K562 (cell line): ENCODE measurements at regions not wholly inside any gene's neighbourhood (a gene's known extent, or its start where the extent isn't known, plus 50 kb on each side); places are given as distances from the start of the nearest gene placed in this dataset.
A peak's percentile ranks its signal among the peaks of the same experiment; 100 is the strongest.

Experiments used
- ATAC-seq: fragments of 200-7000 bp; cut with Tn5 transposase; 3 replicates; pipeline ENCODE4 v1.9.1; 2020; ENCODE audit warnings: moderate library complexity
- BruUV-seq: library from RNA; stranded (reverse); fragments of 400-500 nt; replicated peaks from 2 replicates; lab custom pipeline; 2021; lab: Mats Ljungman, UMichigan
- CTCF ChIA-PET: fragments of 300-600 bp; formaldehyde crosslinking; extraction: SDS; loops from one replicate; lab custom pipeline; 2021; ENCODE audit warnings: low intra/inter-chr PET ratio; lab: Yijun Ruan, JAX
- POLR2A ChIA-PET: fragments of 300-600, 350-650 bp; sonication (Branson Sonifier 250); formaldehyde crosslinking; extraction: SDS; loops from one replicate; lab custom pipeline; 2021; ENCODE audit warnings: antibody characterized with exemption, inconsistent platforms; lab: Yijun Ruan, JAX
- DNase-seq, 4 experiments: peaks; one replicate each; pipeline versions ENCODE4 v3.0.0 to v3.0.0-alpha.2; 2011 to 2018; ENCODE audit warnings: low spot score in 3 of 4, mixed read lengths in 3 of 4; ENCODE audit errors: extremely low read depth in 1 of 4
- FAIRE-seq: peaks from 2 replicates; lab custom pipeline; 2011; peaks lifted over from hg19 to GRCh38; lab: Jason Lieb, UNC
- H2AFZ ChIP-seq: 2 replicates; pipeline ENCODE4 v1.6.0; 2011; ENCODE audit warnings: low read depth, low read length, control low read depth, inconsistent platforms
- H3K27ac ChIP-seq: fragments of 200-600 bp; 3 replicates; pipeline ENCODE4 v1.8.0; 2011; ENCODE audit warnings: low read depth, mild to moderate bottlenecking, control low read depth, inconsistent platforms, low read length, moderate library complexity, mixed read lengths; ENCODE audit errors: extremely low read depth
- H3K27me3 ChIP-seq, 2 experiments: fragments of 300-600 bp in 1 of 2; 2 replicates in 1 of 2; 3 replicates in 1 of 2; pipeline versions ENCODE4 v1.6.0 to v1.8.0; 2011; ENCODE audit warnings: inconsistent platforms in 2 of 2, low read length in 2 of 2, mild to moderate bottlenecking in 1 of 2, mixed read lengths in 1 of 2, moderate library complexity in 1 of 2; ENCODE audit not compliant: control insufficient read depth in 2 of 2, insufficient read depth in 2 of 2
- H3K36me3 ChIP-seq: fragments of 300-600 bp; 3 replicates; pipeline ENCODE4 v1.8.0; 2011; ENCODE audit warnings: mild to moderate bottlenecking, low read length, inconsistent platforms; ENCODE audit not compliant: control insufficient read depth, insufficient read depth
- H3K4me1 ChIP-seq, 2 experiments: fragments of 200-600 bp in 1 of 2; replicated peaks in 1 of 2; 2 replicates in 1 of 2; 3 replicates in 1 of 2; pipeline versions ENCODE4 v1.5.1 to v1.8.0; 2011; ENCODE audit warnings: inconsistent platforms in 2 of 2, low read length in 2 of 2, mild to moderate bottlenecking in 1 of 2, mixed read lengths in 1 of 2, moderate library complexity in 1 of 2; ENCODE audit not compliant: control insufficient read depth in 2 of 2, insufficient read depth in 2 of 2
- H3K4me2 ChIP-seq: 2 replicates; pipeline ENCODE4 v1.6.1; 2011; ENCODE audit warnings: low read length, control low read depth, inconsistent platforms, mixed read lengths; ENCODE audit not compliant: insufficient read depth
- H3K4me3 ChIP-seq: fragments of 200-600 bp; sonication (generic), shearing (Covaris generic); 2 replicates; pipeline ENCODE4 v1.5.1; 2016; ENCODE audit warnings: control low read depth, inconsistent platforms
- H3K79me2 ChIP-seq: fragments of 200-600 bp; 3 replicates; pipeline ENCODE4 v1.8.0; 2011; ENCODE audit warnings: low read length, inconsistent platforms; ENCODE audit not compliant: control insufficient read depth, insufficient read depth
- H3K9ac ChIP-seq, 2 experiments: 2 replicates each; pipeline versions ENCODE4 v1.6.0 to v1.6.1; 2011; ENCODE audit warnings: low read depth in 2 of 2, low read length in 2 of 2, control low read depth in 1 of 2, inconsistent platforms in 1 of 2, mild to moderate bottlenecking in 1 of 2, mixed read lengths in 1 of 2; ENCODE audit not compliant: insufficient read depth in 1 of 2
- H3K9me1 ChIP-seq: one replicate; pipeline ENCODE4 v1.6.0; 2011; ENCODE audit warnings: inconsistent platforms, mild to moderate bottlenecking, low read length, moderate library complexity; ENCODE audit not compliant: control insufficient read depth, insufficient read depth
- H3K9me3 ChIP-seq: replicated peaks from 2 replicates; pipeline ENCODE4 v1.5.1; 2011; ENCODE audit warnings: low read depth, low read length, inconsistent platforms; ENCODE audit not compliant: control insufficient read depth, insufficient read depth
- H4K20me1 ChIP-seq: replicated peaks from 2 replicates; pipeline ENCODE4 v1.6.1; 2011; ENCODE audit warnings: low read length, inconsistent platforms, mixed read lengths; ENCODE audit not compliant: control insufficient read depth, insufficient read depth
- ESRRB ChIP-seq: fragments of 250-450 bp; sonication (Bioruptor Pico); IDR thresholded peaks from 2 replicates; pipeline ENCODE4 v1.5.0; 2020; ENCODE audit warnings: mild to moderate bottlenecking, moderate library complexity, borderline replicate concordance
- KAT2B ChIP-seq: IDR thresholded peaks from one replicate; pipeline ENCODE4 v1.6.1; 2012; ENCODE audit warnings: low read depth, mild to moderate bottlenecking, control low read depth, inconsistent platforms, low read length, moderate library complexity
- MAFF ChIP-seq: IDR thresholded peaks from 2 replicates; pipeline ENCODE4 v1.6.1; 2012; ENCODE audit warnings: low read length, improper control_type of control experiment
- MAFG ChIP-seq: fragments of 450-650 bp; conservative IDR thresholded peaks from 2 replicates; pipeline ENCODE4 v1.6.1; 2016; ENCODE audit warnings: missing genetic modification characterization, missing compliant biosample characterization
- NFATC3 ChIP-seq: fragments of 450-650 bp; IDR thresholded peaks from 2 replicates; pipeline ENCODE4 v1.6.1; 2017; ENCODE audit warnings: mild to moderate bottlenecking
- NR2C2 ChIP-seq, 2 experiments: fragments of 200-800 bp in 1 of 2; sonication (Bioruptor generic) in 1 of 2; sonication (generic) in 1 of 2; formaldehyde crosslinking in 1 of 2; IDR thresholded peaks; 2 replicates each; pipeline versions ENCODE4 v1.6.1 to v1.8.0; 2016 to 2022; ENCODE audit warnings: mild to moderate bottlenecking in 1 of 2, missing compliant biosample characterization in 1 of 2, missing genetic modification characterization in 1 of 2, missing genetic modification reagents in 1 of 2
- RNF219 ChIP-seq: fragments of 250-450 bp; sonication (Bioruptor Pico); IDR thresholded peaks from 2 replicates; pipeline ENCODE4 v1.5.0; 2022; ENCODE audit warnings: mild to moderate bottlenecking
- SRF ChIP-seq, 2 experiments: fragments of 250-450, 450-650 bp in 1 of 2; sonication (Bioruptor Pico) in 1 of 2; sonication (generic) in 1 of 2; formaldehyde crosslinking; IDR thresholded peaks; 2 replicates each; pipeline versions ENCODE4 v1.5.0 to v1.5.1; 2020 to 2022; ENCODE audit warnings: mild to moderate bottlenecking in 1 of 2, missing genetic modification reagents in 1 of 2
- ZC3H11A ChIP-seq: IDR thresholded peaks from 2 replicates; pipeline ENCODE4 v1.6.1; 2012; ENCODE audit warnings: low read depth, low read length, improper control_type of control experiment
- ZNF316 ChIP-seq: fragments of 450-650 bp; IDR thresholded peaks from 2 replicates; pipeline ENCODE4 v1.6.1; 2016
- ZNF318 ChIP-seq, 2 experiments: fragments of 450-650 bp; IDR thresholded peaks; 2 replicates each; pipeline ENCODE4 v1.6.1; 2016; ENCODE audit warnings: mild to moderate bottlenecking in 2 of 2, borderline replicate concordance in 1 of 2, low read depth in 1 of 2, moderate library complexity in 1 of 2
- WGBS: fragments of 100-300 bp; shearing (Covaris generic); methylation state at CpG from one replicate; pipeline ENCODE4 v1.1.6; 2016; ENCODE audit warnings: low coverage, mixed read lengths; ENCODE audit not compliant: insufficient coverage; ENCODE audit errors: missing lambda C conversion rate; 5-methylcytosine and 5-hydroxymethylcytosine counted together
- in situ Hi-C: fragments of 300-500 bp; cut with MboI; formaldehyde crosslinking; loops from 4 replicates; pipeline ENCODE4 v1.15.0; 2018; ENCODE audit warnings: inconsistent platforms, mixed read lengths
- intact Hi-C: fragments of 100-400 bp; cut with micrococcal nuclease; formaldehyde crosslinking; loops from 2 replicates; pipeline ENCODE4 v1.14.2; 2022

- no peak for TF ChIP-seq RNF219 (CRISPR knock-in tag)
- TF ChIP-seq ESRRB (CRISPR knock-in tag), result no peak
These were observed 50.9 kb upstream of the ATL2 start (continued) for GRCh38 chr2:38427936-38428335.

- ChIA-PET CTCF (no interaction called here), POLR2A (interaction anchor here (0.7 kb wide), 1 partner anchor 238 kb away, joined by 3 read pairs; no protein-coding TSS in a partner anchor)
- Histone ChIP-seq H3K27ac (no peak overlapping the region), H3K9me1 (no peaks in the 10 kb centered on the region), H3K4me3 (no peak overlapping the region), H4K20me1 (no peaks in the 10 kb centered on the region), H2AFZ (no peak overlapping the region), H3K9ac (no peak overlapping the region), H3K4me2 (no peak overlapping the region), H3K27me3 (peaks cover 4 to 17% of the 10 kb centered on the region in 2 experiments; a peak in 3 of 5 replicates), H3K9me3 (no peaks in the 10 kb centered on the region), H3K79me2 (no peaks in the 10 kb centered on the region), H3K36me3 (no peaks in the 10 kb centered on the region), H3K4me1 (no peaks in the 10 kb centered on the region; a peak in 1 of 5 replicates)
- WGBS, result 18% methylated on average over 5 of the region's 5 CpGs
- no peak for FAIRE-seq
- BruUV-seq, result no TSS peak
- intact Hi-C loops, result no loop called here
- ATAC-seq, result no peak
- in situ Hi-C loops, result no loop called here
- no peak for DNase-seq
- TF ChIP-seq KAT2B (no peak), ZNF316 (peak; percentile 83), ZNF318 (IDR thresholded peaks at IDR 0.05; ENCODE audit: borderline replicate concordance in 1 of 2, low read depth in 1 of 2) (no peak), MAFF (peak; percentile 44), ZC3H11A (no peak), NR2C2 (CRISPR knock-in tag; IDR thresholded peaks at IDR 0.05) (no peak), NR2C2 (tag; IDR thresholded peaks at IDR 0.05) (no peak), MAFG (tag) (peak; percentile 47), SRF (CRISPR knock-in tag; IDR thresholded peaks at IDR 0.05) (no peak), NFATC3 (no peak)
These were observed 50.0 kb upstream of the ATL2 start for GRCh38 chr2:38427054-38427453.
